ENCODE measurements at regions not wholly inside any gene's neighbourhood (a gene's known extent, or its start where the extent isn't known, plus 50 kb on each side); places are given as distances from the start of the nearest gene placed in this dataset.

DNA sequence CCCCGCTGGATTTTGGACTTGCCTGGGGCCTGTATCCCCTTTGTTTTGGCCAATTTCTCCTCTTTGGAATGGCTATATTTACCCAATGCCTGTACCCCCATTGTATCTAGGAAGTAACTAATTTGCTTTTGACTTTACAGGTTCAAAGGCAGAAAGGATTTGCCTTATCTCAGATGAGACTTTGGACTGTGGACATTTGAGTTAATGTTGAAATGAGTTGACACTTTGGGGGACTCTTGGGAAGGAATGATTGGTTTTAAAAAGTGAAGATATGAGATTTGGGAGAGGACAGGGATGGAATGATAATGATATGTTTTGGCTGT, 1220.3 kb upstream of the CITED2 start:
- no peak overlapping the region for H3K4me3 ChIP-seq (ENCODE audit: insufficient read length, low read depth)
- no peak for DNase-seq (ENCODE audit: low read depth, low spot score)
- no peak overlapping the region for H3K9ac ChIP-seq (ENCODE audit: insufficient read length, low read depth)
- TF ChIP-seq SUZ12 (IDR thresholded peaks at IDR 0.05; ENCODE audit: extremely low read depth, insufficient read depth, insufficient read length) (no peak), ZNF274 (IDR thresholded peaks at IDR 0.05; ENCODE audit: low read depth, low read length) (no peak), YY1 (IDR thresholded peaks at IDR 0.05; ENCODE audit: insufficient read depth, insufficient read length) (no peak)
- H3K27me3 ChIP-seq (ENCODE audit: insufficient read depth, insufficient read length): no peaks in the 10 kb centered on the region
- no peaks in the 10 kb centered on the region for H3K4me1 ChIP-seq (ENCODE audit: insufficient read depth, insufficient read length)
- H3K9me3 ChIP-seq (ENCODE audit: insufficient read depth, low read length): no peaks in the 10 kb centered on the region
- no peaks in the 10 kb centered on the region for H3K36me3 ChIP-seq (ENCODE audit: insufficient read depth, insufficient read length, low read length)

DNA sequence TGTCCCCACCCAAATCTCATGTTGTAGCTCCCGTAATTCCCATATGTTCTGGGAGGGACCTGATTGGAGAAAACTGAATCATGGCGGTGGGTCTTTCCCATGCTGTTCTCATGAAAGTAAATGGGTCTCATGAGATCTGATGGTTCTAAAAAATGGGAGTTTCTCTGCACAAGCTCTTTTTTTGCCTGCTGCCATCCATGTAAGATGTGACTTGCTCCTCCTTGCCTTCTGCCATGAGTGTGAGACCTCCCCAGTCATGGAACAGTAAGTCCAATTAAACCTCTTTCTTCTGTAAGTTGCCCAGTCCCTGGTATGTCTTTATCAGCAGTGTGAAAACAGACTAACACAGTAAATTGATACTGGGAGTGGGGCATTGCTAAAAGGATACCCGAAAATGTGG, 1218.4 kb upstream of the CITED2 start:
- Histone ChIP-seq H3K4me3 (ENCODE audit: insufficient read length, low read depth) (no peak overlapping the region), H3K36me3 (ENCODE audit: insufficient read depth, insufficient read length, low read length) (no peaks in the 10 kb centered on the region), H3K4me1 (ENCODE audit: insufficient read depth, insufficient read length) (no peaks in the 10 kb centered on the region), H3K9ac (ENCODE audit: insufficient read length, low read depth) (no peak overlapping the region), H3K9me3 (ENCODE audit: insufficient read depth, low read length) (no peaks in the 10 kb centered on the region), H3K27me3 (ENCODE audit: insufficient read depth, insufficient read length) (no peaks in the 10 kb centered on the region)
- DNase-seq (ENCODE audit: low read depth, low spot score): no peak
- no peak for TF ChIP-seq SUZ12 (IDR thresholded peaks at IDR 0.05; ENCODE audit: extremely low read depth, insufficient read depth, insufficient read length)
- TF ChIP-seq ZNF274 (IDR thresholded peaks at IDR 0.05; ENCODE audit: low read depth, low read length): no peak
- no peak for TF ChIP-seq YY1 (IDR thresholded peaks at IDR 0.05; ENCODE audit: insufficient read depth, insufficient read length)

- H3K4me3 ChIP-seq (ENCODE audit: insufficient read length, low read depth): no peak overlapping the region
- TF ChIP-seq SUZ12 (IDR thresholded peaks at IDR 0.05; ENCODE audit: extremely low read depth, insufficient read depth, insufficient read length): no peak
- H3K4me1 ChIP-seq (ENCODE audit: insufficient read depth, insufficient read length): no peaks in the 10 kb centered on the region
- DNase-seq (ENCODE audit: low read depth, low spot score): no peak
- H3K9me3 ChIP-seq (ENCODE audit: insufficient read depth, low read length): no peaks in the 10 kb centered on the region
- no peaks in the 10 kb centered on the region for H3K27me3 ChIP-seq (ENCODE audit: insufficient read depth, insufficient read length)
- H3K9ac ChIP-seq (ENCODE audit: insufficient read length, low read depth): no peak overlapping the region
- no peaks in the 10 kb centered on the region for H3K36me3 ChIP-seq (ENCODE audit: insufficient read depth, insufficient read length, low read length)
Measured at GRCh38 chr6:140590641-140591040, 1216.2 kb upstream of the CITED2 start.

GRCh38 chr6:140586426-140587061, 1212.1 kb upstream of the CITED2 start:
- Histone ChIP-seq H3K27me3 (ENCODE audit: insufficient read depth, insufficient read length) (no peaks in the 10 kb centered on the region), H3K9ac (ENCODE audit: insufficient read length, low read depth) (no peak overlapping the region), H3K36me3 (ENCODE audit: insufficient read depth, insufficient read length, low read length) (no peaks in the 10 kb centered on the region), H3K4me3 (ENCODE audit: insufficient read length, low read depth) (no peak overlapping the region), H3K4me1 (ENCODE audit: insufficient read depth, insufficient read length) (no peaks in the 10 kb centered on the region), H3K9me3 (ENCODE audit: insufficient read depth, low read length) (no peaks in the 10 kb centered on the region)
- DNase-seq (ENCODE audit: low read depth, low spot score): no peak
- TF ChIP-seq SUZ12 (IDR thresholded peaks at IDR 0.05; ENCODE audit: extremely low read depth, insufficient read depth, insufficient read length) (no peak), YY1 (IDR thresholded peaks at IDR 0.05; ENCODE audit: insufficient read depth, insufficient read length) (no peak), ZNF274 (IDR thresholded peaks at IDR 0.05; ENCODE audit: low read depth, low read length) (no peak)

- Histone ChIP-seq H3K4me3 (ENCODE audit: insufficient read length, low read depth) (no peak overlapping the region), H3K36me3 (ENCODE audit: insufficient read depth, insufficient read length, low read length) (no peaks in the 10 kb centered on the region), H3K9ac (ENCODE audit: insufficient read length, low read depth) (no peak overlapping the region), H3K27me3 (ENCODE audit: insufficient read depth, insufficient read length) (no peaks in the 10 kb centered on the region), H3K9me3 (ENCODE audit: insufficient read depth, low read length) (no peaks in the 10 kb centered on the region), H3K4me1 (ENCODE audit: insufficient read depth, insufficient read length) (no peaks in the 10 kb centered on the region)
- no peak for DNase-seq (ENCODE audit: low read depth, low spot score)
- TF ChIP-seq ZNF274 (IDR thresholded peaks at IDR 0.05; ENCODE audit: low read depth, low read length): no peak
- no peak for TF ChIP-seq YY1 (IDR thresholded peaks at IDR 0.05; ENCODE audit: insufficient read depth, insufficient read length)
- no peak for TF ChIP-seq SUZ12 (IDR thresholded peaks at IDR 0.05; ENCODE audit: extremely low read depth, insufficient read depth, insufficient read length)
Measured at GRCh38 chr6:140581601-140582000, 1207.2 kb upstream of the CITED2 start.

DNA sequence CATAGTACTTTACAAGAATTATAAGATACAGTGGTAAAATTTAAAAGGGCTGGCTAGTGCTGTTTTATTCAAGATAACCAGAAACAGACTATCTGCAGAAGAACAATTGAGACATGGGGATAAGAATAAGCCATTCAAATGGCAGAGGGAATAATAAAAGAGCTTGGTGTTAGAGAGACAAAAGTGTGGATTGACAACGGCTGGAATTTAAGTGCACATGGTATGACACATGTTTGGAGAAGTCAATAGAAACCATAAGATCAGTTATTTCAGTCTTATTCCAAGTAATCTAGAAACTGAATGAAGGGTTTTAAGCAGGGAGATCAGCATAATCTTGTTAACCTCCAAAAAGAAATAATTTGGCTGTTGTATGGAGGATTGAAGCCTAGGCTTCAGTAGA, 1205.5 kb upstream of the CITED2 start:
- no peak for DNase-seq (ENCODE audit: low read depth, low spot score)
- no peaks in the 10 kb centered on the region for H3K4me1 ChIP-seq (ENCODE audit: insufficient read depth, insufficient read length)
- TF ChIP-seq YY1 (IDR thresholded peaks at IDR 0.05; ENCODE audit: insufficient read depth, insufficient read length): no peak
- no peak for TF ChIP-seq ZNF274 (IDR thresholded peaks at IDR 0.05; ENCODE audit: low read depth, low read length)

DNA sequence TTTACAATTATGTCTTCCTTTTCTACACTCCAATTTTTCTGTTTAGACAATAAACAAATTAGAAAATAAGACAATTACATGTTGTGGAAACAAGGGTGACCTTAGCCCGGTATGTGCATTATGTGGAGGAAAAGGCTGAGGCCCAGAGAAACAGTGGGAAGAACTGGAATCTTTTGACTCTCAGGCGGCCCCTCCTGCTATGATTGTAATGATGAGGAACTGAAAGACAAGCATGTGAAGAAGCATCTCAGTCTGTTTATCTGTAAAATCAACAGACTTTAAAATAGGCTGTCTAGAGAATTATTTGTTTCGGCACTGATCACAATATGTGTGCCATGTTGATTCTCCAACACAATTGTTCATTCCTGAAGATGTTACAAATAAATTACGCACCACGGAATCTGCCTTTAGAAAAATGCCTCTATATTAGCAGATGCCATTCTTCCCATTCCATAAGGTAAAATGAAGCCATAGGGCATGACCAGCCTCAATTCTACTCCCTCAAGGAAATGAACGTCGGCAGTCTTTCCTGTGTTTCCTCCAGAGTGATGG, 1201.6 kb upstream of the CITED2 start:
- no peaks in the 10 kb centered on the region for H3K36me3 ChIP-seq (ENCODE audit: insufficient read depth, insufficient read length, low read length)
- no peak overlapping the region for H3K9ac ChIP-seq (ENCODE audit: insufficient read length, low read depth)
- H3K4me3 ChIP-seq (ENCODE audit: insufficient read length, low read depth): no peak overlapping the region
- no peaks in the 10 kb centered on the region for H3K27me3 ChIP-seq (ENCODE audit: insufficient read depth, insufficient read length)
- no peaks in the 10 kb centered on the region for H3K4me1 ChIP-seq (ENCODE audit: insufficient read depth, insufficient read length)
- no peak for DNase-seq (ENCODE audit: low read depth, low spot score)
- no peaks in the 10 kb centered on the region for H3K9me3 ChIP-seq (ENCODE audit: insufficient read depth, low read length)
- TF ChIP-seq ZNF274 (IDR thresholded peaks at IDR 0.05; ENCODE audit: low read depth, low read length) (no peak), YY1 (IDR thresholded peaks at IDR 0.05; ENCODE audit: insufficient read depth, insufficient read length) (no peak), SUZ12 (IDR thresholded peaks at IDR 0.05; ENCODE audit: extremely low read depth, insufficient read depth, insufficient read length) (no peak)

More for the DNA sequence above, 1205.5 kb upstream of the CITED2 start:
- no peaks in the 10 kb centered on the region for H3K36me3 ChIP-seq (ENCODE audit: insufficient read depth, insufficient read length, low read length)
- no peaks in the 10 kb centered on the region for H3K9me3 ChIP-seq (ENCODE audit: insufficient read depth, low read length)
- no peak overlapping the region for H3K9ac ChIP-seq (ENCODE audit: insufficient read length, low read depth)
- H3K27me3 ChIP-seq (ENCODE audit: insufficient read depth, insufficient read length): no peaks in the 10 kb centered on the region
- H3K4me3 ChIP-seq (ENCODE audit: insufficient read length, low read depth): no peak overlapping the region
